HEK293T (cell line): ENCODE measurements at regions not wholly inside any gene's neighbourhood (a gene's known extent, or its start where the extent isn't known, plus 50 kb on each side); places are given as distances from the start of the nearest gene placed in this dataset.

Experiments
- CTCF ChIA-PET: fragments of 350-600 bp; formaldehyde crosslinking; extraction: SDS; loops from one replicate; lab custom pipeline; 2021; ENCODE audit warnings: antibody characterized with exemption, inconsistent platforms; lab: Yijun Ruan, JAX
- POLR2A ChIA-PET: fragments of 350-600 bp; formaldehyde crosslinking; extraction: SDS; loops from one replicate; lab custom pipeline; 2020; ENCODE audit warnings: antibody characterized with exemption, inconsistent platforms; lab: Yijun Ruan, JAX
- DNase-seq: peaks from one replicate; pipeline ENCODE4 v3.0.0; 2012; ENCODE audit warnings: mixed read lengths; ENCODE audit errors: extremely low spot score
- ARNT ChIP-seq: fragments of 450-650 bp; IDR thresholded peaks from 2 replicates; pipeline ENCODE4 v1.6.1; 2017; ENCODE audit warnings: mild to moderate bottlenecking
- BHLHE40 ChIP-seq: fragments of 450-650 bp; IDR thresholded peaks from 2 replicates; pipeline ENCODE4 v1.6.1; 2016; ENCODE audit warnings: mild to moderate bottlenecking, moderate library complexity, borderline replicate concordance
- CTBP1 ChIP-seq: fragments of 450-650 bp; IDR thresholded peaks from 2 replicates; pipeline ENCODE4 v1.6.1; 2016; ENCODE audit warnings: borderline replicate concordance
- ELF4 ChIP-seq: fragments of 450-650 bp; IDR thresholded peaks from 2 replicates; pipeline ENCODE4 v1.6.1; 2017; ENCODE audit warnings: antibody characterized with exemption
- FOXA1 ChIP-seq: fragments of 450-650 bp; IDR thresholded peaks from 2 replicates; pipeline ENCODE4 v1.6.1; 2016; ENCODE audit warnings: mild to moderate bottlenecking
- FOXK2 ChIP-seq: fragments of 450-650 bp; IDR thresholded peaks from 2 replicates; pipeline ENCODE4 v1.6.1; 2016; ENCODE audit warnings: mild to moderate bottlenecking
- FOXM1 ChIP-seq: fragments of 450-650 bp; IDR thresholded peaks from 2 replicates; pipeline ENCODE4 v1.6.1; 2017; ENCODE audit warnings: mild to moderate bottlenecking, borderline replicate concordance
- HDGF ChIP-seq: fragments of 450-650 bp; IDR thresholded peaks from 2 replicates; pipeline ENCODE4 v1.6.1; 2017; ENCODE audit warnings: antibody characterized with exemption, borderline replicate concordance
- L3MBTL2 ChIP-seq: fragments of 450-650 bp; conservative IDR thresholded peaks from 2 replicates; pipeline ENCODE4 v1.6.1; 2016; ENCODE audit warnings: mild to moderate bottlenecking
- LEF1 ChIP-seq: fragments of 450-650 bp; IDR thresholded peaks from 2 replicates; pipeline ENCODE4 v1.6.1; 2017; ENCODE audit warnings: mild to moderate bottlenecking, borderline replicate concordance
- NFRKB ChIP-seq: fragments of 450-650 bp; IDR thresholded peaks from 2 replicates; pipeline ENCODE4 v1.6.1; 2016; ENCODE audit warnings: mild to moderate bottlenecking, moderate library complexity
- PKNOX1 ChIP-seq: fragments of 450-650 bp; IDR thresholded peaks from 2 replicates; pipeline ENCODE4 v1.6.1; 2016
- SP1 ChIP-seq: fragments of 450-650 bp; IDR thresholded peaks from 2 replicates; pipeline ENCODE4 v1.6.1; 2017
- SUZ12 ChIP-seq: fragments of 450-650 bp; IDR thresholded peaks from 2 replicates; pipeline ENCODE4 v1.6.1; 2016; ENCODE audit warnings: mild to moderate bottlenecking
- TARDBP ChIP-seq: fragments of 450-650 bp; IDR thresholded peaks from 2 replicates; pipeline ENCODE4 v1.6.1; 2016
- ZNF384 ChIP-seq: fragments of 450-650 bp; IDR thresholded peaks from 2 replicates; pipeline ENCODE4 v1.6.1; 2016

DNA sequence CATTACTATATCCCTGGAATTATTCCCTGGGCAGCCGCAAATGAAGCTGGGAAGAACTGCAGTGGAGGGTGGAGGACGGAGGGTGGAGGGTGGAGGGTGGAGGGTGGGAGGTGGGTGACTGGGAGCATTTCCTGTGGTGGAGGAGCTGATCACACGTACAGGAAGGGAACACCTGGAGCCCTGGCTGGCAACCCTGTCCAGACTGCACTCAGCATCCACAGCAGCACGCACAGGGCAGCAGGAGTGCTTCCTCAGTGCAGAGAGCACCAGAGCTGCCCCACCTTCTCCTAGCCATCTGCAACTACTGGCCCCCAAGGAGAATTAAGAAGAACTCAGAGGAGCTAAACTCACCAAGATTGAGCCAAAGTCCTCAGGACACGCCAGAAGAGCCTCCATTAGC is 249.9 kb downstream of the EIPR1 start:
- TF ChIP-seq ZNF384 (no peak), ELF4 (no peak), PKNOX1 (no peak), NFRKB (no peak), L3MBTL2 (no peak), FOXK2 (no peak), TARDBP (no peak), SUZ12 (no peak), BHLHE40 (no peak), HDGF (no peak), FOXA1 (no peak)
- no peak for DNase-seq
- POLR2A ChIA-PET: no interaction called here
- CTCF ChIA-PET: no interaction called here

DNA sequence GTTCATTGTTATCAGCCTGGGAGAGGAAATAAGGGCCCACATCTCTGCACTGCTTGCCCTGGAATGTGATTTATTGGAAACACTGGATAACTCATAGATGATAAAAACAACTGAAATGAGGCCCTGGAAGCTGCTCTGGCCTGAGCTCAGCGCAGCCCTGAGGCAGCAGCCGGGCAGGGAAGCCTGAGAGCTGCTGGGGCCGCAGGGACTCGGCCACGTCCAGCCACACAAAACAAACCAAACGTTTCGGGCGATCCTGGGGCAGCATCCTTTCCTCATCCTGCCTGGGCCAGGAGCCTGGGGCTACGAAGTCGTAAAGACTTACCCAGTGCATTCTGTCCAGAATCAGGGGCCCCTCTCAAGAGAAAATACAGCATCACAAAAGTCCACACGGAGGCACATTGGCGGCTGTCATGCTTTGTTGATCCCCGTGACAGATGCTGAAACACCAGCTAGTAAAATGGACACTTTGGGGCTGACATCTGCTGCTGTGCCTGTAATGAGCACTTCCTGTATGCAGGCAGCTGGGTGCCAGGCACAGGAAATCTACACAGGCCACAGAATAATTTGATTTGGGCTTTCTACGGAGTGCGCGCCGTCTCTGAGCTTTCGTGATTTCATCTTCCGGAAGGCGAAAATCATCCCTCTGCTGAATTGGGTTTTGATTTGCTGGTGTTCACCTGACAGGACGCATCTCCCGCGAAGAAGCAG is 250.6 kb downstream of the EIPR1 start:
- ChIA-PET POLR2A (no interaction called here), CTCF (no interaction called here)
- no peak for TF ChIP-seq ZNF384
- no peak for TF ChIP-seq HDGF
- no peak for TF ChIP-seq ELF4
- TF ChIP-seq CTBP1: no peak
- TF ChIP-seq FOXM1: no peak
- TF ChIP-seq ARNT: no peak
- TF ChIP-seq FOXK2: no peak
- TF ChIP-seq NFRKB: no peak
- no peak for TF ChIP-seq SUZ12
- no peak for TF ChIP-seq LEF1
- TF ChIP-seq PKNOX1: no peak
- no peak for TF ChIP-seq BHLHE40
- no peak for TF ChIP-seq TARDBP
- TF ChIP-seq SP1: no peak
- no peak for TF ChIP-seq FOXA1
- TF ChIP-seq L3MBTL2: no peak
- DNase-seq: no peak

GRCh38 chr2:3126171-3126910 is 251.3 kb downstream of the EIPR1 start:
- TF ChIP-seq FOXM1 (no peak), SP1 (no peak)
- POLR2A ChIA-PET: no interaction called here
- CTCF ChIA-PET: no interaction called here
- no peak for DNase-seq

GRCh38 chr2:3125761-3126130 is 251.9 kb downstream of the EIPR1 start:
- CTCF ChIA-PET: no interaction called here
- DNase-seq: no peak
- POLR2A ChIA-PET: no interaction called here
- no peak for TF ChIP-seq ZNF384
- no peak for TF ChIP-seq FOXM1

GRCh38 chr2:3125001-3125760 is 252.4 kb downstream of the EIPR1 start:
- TF ChIP-seq BHLHE40 (no peak), ZNF384 (no peak), ARNT (no peak), HDGF (no peak), CTBP1 (no peak), SUZ12 (no peak)
- POLR2A ChIA-PET: no interaction called here
- no peak for DNase-seq
- CTCF ChIA-PET: no interaction called here

DNA sequence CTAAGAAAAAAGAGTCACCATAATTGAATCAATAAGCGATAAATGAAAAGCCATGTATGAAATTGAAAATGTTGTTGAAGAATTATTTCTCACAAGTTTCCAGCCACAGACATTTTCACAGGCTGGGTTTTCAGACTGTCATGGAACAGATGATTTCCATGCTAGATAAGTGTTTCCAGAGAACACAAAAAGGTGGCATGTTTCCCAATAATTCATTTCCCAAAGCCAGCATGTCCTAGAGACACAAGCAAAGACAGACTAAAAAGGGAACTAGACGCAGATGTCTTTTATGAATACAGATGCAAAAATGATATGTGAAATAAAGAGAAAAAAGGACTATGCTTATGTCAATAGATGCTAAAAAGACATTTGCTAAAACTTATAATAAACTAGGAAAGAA is 255.1 kb downstream of the EIPR1 start:
- no peak for DNase-seq
- TF ChIP-seq SP1 (no peak), FOXA1 (no peak), FOXK2 (no peak), BHLHE40 (no peak)
- CTCF ChIA-PET: no interaction called here
- POLR2A ChIA-PET: no interaction called here

GRCh38 chr2:3121601-3122000 is 256.0 kb downstream of the EIPR1 start:
- POLR2A ChIA-PET: no interaction called here

More at GRCh38 chr2:3121601-3122000, 256.0 kb downstream of the EIPR1 start:
- TF ChIP-seq ZNF384: no peak
- TF ChIP-seq FOXM1: no peak
- no peak for TF ChIP-seq SUZ12
- TF ChIP-seq BHLHE40: no peak
- no peak for TF ChIP-seq L3MBTL2
- no peak for TF ChIP-seq HDGF
- TF ChIP-seq TARDBP: no peak
- TF ChIP-seq NFRKB: no peak
- no peak for TF ChIP-seq SP1
- TF ChIP-seq LEF1: no peak
- TF ChIP-seq ELF4: no peak
- CTCF ChIA-PET: no interaction called here
- no peak for DNase-seq
